ENCODE measurements at regions not wholly inside any gene's neighbourhood (a gene's known extent, or its start where the extent isn't known, plus 50 kb on each side); places are given as distances from the start of the nearest gene placed in this dataset.

DNA sequence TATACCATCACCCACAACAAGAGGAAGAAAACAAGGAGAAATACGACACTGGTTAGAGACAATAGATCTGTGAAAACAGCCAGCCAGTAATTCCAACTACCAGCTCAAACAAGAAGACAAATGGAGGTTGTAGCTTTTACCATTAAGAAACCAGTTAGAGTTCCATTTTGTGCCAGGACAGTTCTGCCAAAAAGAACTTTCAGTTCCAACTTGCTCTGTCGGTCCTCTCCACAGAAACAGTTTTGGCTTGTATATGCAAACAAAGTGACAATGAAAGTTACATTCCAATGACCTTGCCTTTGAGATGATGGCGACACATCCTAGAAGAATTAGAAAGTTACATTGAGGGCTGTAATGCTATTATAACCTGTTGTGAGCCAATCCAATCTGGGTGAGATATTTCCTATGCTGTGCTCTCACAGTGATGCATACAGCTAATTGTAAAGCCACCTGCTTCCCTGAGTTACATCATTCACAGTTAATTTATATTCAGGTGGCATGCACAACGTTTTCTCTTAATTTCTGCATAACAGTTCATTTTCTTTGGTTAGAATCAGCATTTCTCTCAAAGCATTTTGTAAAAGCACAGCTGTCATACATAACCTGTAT lies 1378.4 kb upstream of the PIK3C3 start:
- TF ChIP-seq POLR2AphosphoS5 (IDR thresholded peaks at IDR 0.05) (no peak), POLR2A (IDR thresholded peaks at IDR 0.05) (no peak)
- TF ChIP-seq, protein P1, sequence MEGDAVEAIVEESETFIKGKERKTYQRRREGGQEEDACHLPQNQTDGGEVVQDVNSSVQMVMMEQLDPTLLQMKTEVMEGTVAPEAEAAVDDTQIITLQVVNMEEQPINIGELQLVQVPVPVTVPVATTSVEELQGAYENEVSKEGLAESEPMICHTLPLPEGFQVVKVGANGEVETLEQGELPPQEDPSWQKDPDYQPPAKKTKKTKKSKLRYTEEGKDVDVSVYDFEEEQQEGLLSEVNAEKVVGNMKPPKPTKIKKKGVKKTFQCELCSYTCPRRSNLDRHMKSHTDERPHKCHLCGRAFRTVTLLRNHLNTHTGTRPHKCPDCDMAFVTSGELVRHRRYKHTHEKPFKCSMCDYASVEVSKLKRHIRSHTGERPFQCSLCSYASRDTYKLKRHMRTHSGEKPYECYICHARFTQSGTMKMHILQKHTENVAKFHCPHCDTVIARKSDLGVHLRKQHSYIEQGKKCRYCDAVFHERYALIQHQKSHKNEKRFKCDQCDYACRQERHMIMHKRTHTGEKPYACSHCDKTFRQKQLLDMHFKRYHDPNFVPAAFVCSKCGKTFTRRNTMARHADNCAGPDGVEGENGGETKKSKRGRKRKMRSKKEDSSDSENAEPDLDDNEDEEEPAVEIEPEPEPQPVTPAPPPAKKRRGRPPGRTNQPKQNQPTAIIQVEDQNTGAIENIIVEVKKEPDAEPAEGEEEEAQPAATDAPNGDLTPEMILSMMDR (IDR thresholded peaks at IDR 0.05) = no peak
